ENCODE measurements at regions not wholly inside any gene's neighbourhood (a gene's known extent, or its start where the extent isn't known, plus 50 kb on each side); places are given as distances from the start of the nearest gene placed in this dataset.

DNA sequence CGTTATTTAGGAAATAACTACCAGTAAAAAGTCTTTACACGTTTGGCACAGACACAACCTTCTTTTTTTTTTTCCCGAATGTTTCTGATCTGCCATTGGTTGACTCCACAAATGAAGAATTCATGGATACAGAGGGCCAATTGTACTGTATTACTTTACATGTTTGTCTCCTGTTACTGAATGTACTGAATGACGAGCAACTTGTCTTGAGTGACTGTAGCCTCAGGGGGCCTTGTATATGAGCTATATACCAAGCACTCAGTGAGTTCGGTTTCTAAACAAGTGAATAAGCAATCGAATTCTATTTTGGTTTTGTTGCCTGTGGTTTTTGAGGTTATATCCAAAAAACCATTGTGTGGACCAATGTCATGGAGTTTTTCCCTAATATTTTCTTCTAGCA lies 480.0 kb upstream of the SYT1 start:
- TF ChIP-seq GATA3 (IDR thresholded peaks at IDR 0.05; ENCODE audit: low read depth, low read length) = no peak
- no peak for TF ChIP-seq GATA2 (IDR thresholded peaks at IDR 0.05; ENCODE audit: low read depth, low read length)

DNA sequence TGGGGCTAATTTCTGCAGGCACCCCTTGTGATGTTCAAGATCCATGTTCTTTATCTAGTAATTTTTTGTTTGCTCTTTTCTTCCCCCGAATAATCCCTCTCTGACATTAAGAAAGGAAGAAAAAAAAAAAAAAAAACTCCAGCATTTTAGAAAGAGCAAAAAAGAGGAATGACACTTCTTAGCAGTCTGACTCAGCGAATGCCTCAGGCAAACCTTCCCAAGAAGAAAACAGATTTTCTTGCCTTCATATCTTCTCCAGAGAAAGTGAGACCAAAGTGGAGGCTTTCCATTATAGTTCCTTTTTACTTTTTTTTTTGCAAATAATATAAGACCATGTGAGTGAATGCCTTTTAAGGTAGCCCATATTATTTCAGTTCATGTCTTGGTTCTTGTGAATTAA lies 479.0 kb upstream of the SYT1 start:
- TF ChIP-seq GATA2 (IDR thresholded peaks at IDR 0.05; ENCODE audit: low read depth, low read length) (no peak), GATA3 (IDR thresholded peaks at IDR 0.05; ENCODE audit: low read depth, low read length) (no peak)

DNA sequence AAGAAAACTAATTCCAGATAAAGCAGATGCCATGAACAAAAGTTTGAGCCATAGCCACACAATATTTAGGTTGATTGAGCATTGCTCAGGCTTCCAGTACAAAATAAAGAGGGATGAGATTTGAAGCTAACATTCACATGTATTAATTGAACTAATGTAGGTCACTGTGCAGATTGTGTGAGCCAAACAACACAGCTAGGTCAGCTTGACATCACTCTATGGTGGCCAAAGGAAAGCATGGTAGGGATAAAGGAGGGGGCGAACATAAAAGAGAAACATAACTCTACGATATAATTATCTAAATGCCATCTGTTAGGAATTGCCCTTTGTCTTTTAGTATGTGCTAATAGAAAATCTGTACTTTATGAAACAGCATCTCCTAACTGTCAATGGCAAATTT lies 477.7 kb upstream of the SYT1 start:
- TF ChIP-seq GATA3 (IDR thresholded peaks at IDR 0.05; ENCODE audit: low read depth, low read length) (no peak), GATA2 (IDR thresholded peaks at IDR 0.05; ENCODE audit: low read depth, low read length) (no peak)

DNA sequence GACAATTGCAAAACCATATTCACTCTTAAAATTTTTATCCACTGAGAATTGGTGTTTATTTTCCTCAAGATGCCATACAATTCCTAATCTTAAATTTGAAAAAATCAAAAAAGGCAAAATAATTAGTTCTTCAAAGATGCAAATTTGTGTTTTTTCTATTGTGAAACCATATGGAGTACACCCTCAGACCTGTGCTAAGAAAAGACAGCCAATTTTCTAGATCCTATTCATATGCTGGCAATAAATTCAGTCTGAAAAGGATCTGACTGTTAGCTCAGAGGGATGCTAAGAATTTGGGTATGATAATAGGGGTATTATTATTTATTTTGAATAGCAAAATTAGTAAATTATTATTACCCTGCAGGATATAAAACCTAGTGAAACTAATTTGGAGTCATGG lies 476.9 kb upstream of the SYT1 start:
- no peak for TF ChIP-seq GATA3 (IDR thresholded peaks at IDR 0.05; ENCODE audit: low read depth, low read length)
- TF ChIP-seq GATA2 (IDR thresholded peaks at IDR 0.05; ENCODE audit: low read depth, low read length) = no peak

DNA sequence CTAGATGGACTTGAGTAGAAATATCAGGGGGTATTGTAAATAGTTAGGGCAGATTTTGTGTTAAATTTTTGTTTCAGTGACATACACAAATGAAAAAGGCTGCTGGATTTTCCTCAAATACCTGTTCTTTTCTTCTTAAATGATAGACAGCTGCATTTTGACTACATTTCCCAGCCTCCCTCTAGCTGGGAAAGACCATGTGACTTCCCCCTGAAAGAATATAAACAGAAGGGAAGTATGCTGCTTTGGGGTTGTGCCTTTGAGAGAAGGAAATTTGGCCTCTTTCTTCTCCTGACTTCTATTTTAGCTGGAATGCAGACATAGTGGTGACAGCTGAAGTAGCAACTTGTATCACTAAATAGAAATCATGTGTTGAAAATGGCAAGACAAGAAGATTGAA lies 476.1 kb upstream of the SYT1 start:
- TF ChIP-seq GATA2 (IDR thresholded peaks at IDR 0.05; ENCODE audit: low read depth, low read length) (no peak), GATA3 (IDR thresholded peaks at IDR 0.05; ENCODE audit: low read depth, low read length) (no peak)

DNA sequence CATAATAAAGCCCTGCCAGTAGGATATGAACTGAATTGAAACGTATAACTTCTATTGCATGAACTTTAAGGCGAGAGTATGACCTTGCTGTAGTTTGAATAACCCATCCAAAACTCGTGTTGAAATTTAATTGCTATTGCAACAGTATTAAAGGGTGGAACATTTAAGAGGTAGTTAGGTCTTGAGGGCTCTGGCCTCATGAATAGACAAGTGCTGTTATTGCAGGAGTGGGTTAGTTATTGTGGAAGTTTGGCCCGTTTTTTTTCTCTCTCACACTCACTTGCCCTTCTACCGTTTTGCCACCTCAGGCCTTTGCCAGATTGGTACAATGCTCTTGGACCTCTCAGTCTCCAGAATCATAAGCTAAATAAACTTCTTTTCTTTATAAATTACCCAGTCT lies 473.7 kb upstream of the SYT1 start:
- TF ChIP-seq GATA3 (IDR thresholded peaks at IDR 0.05; ENCODE audit: low read depth, low read length) (no peak), GATA2 (IDR thresholded peaks at IDR 0.05; ENCODE audit: low read depth, low read length) (no peak)

DNA sequence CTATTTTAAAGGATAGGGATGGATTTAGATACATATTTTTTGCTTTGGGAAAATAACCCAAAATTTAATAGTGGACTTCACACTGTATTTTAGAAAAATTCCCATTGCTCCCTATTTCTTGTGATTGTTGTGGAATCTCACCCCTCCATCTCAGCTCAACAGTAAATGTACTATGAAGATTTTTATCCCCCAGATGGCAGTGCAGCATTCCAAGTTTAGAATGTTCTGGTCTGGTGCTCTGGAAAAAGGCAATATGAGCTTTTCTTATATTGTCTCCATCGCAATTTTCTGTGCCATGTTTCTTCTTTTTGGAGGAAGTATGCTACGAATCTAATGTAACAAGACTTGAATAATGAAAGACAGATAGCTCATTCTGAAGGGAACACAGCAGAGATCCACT lies 471.7 kb upstream of the SYT1 start:
- no peak for TF ChIP-seq GATA2 (IDR thresholded peaks at IDR 0.05; ENCODE audit: low read depth, low read length)
- TF ChIP-seq GATA3 (IDR thresholded peaks at IDR 0.05; ENCODE audit: low read depth, low read length) = no peak

DNA sequence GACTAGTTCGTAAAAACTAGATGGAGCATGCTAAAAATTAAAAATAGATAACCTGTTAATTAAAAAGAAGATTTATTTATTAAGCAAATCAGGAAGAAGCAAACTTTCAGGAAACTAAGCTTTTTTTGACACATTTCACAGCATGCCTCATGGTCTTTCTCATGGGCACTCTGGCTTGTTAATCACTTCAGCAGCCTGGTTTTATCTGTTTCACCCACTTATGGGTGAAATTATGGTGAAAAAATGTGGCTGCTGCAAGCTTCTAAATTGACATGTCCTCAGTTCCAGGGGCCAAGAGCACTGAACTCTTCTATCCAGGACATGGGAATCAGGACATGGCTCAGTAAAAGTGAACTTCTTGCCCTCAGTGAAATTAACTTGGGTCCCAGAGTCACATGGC lies 468.6 kb upstream of the SYT1 start:
- no peak for TF ChIP-seq GATA2 (IDR thresholded peaks at IDR 0.05; ENCODE audit: low read depth, low read length)
- TF ChIP-seq GATA3 (IDR thresholded peaks at IDR 0.05; ENCODE audit: low read depth, low read length) = no peak

DNA sequence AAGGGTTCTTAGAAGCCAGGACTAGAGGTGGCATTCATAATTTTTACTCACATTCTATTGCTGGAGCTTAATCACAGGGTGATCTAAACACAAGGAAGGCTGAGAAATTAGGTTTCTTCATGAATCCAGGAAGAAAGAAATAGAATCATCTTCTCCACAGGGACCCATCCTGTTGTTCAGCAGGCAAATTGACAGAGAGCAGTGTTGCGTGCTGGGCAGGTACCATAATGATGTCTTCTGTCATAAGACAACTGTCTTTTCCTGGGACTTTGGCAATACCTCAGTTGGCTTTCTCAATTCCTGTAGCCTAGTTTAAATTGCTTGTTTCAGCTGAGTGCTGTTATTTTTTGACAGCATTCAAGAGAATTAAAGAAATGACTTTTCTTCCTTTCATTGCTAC lies 468.0 kb upstream of the SYT1 start:
- TF ChIP-seq GATA3 (IDR thresholded peaks at IDR 0.05; ENCODE audit: low read depth, low read length) (no peak), GATA2 (IDR thresholded peaks at IDR 0.05; ENCODE audit: low read depth, low read length) (no peak)

DNA sequence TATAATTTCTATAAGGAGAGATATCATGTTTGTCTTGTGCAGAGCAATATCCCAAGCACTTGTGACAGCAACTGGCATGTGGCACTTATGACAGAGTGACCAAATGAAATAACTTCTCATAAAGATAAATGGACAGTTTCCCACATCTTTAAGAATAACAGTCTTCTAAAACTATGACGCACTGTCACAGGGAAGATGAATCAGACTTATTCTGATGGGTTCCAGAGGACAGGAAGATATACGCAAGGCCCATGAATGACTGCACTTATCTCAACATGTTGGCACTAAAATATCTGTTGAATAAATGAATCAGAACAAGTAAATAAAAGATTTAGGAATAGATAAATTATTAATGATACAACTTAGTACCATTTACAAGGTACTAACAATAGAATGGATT lies 465.8 kb upstream of the SYT1 start:
- TF ChIP-seq GATA3 (IDR thresholded peaks at IDR 0.05; ENCODE audit: low read depth, low read length) = no peak
- TF ChIP-seq GATA2 (IDR thresholded peaks at IDR 0.05; ENCODE audit: low read depth, low read length) = no peak

DNA sequence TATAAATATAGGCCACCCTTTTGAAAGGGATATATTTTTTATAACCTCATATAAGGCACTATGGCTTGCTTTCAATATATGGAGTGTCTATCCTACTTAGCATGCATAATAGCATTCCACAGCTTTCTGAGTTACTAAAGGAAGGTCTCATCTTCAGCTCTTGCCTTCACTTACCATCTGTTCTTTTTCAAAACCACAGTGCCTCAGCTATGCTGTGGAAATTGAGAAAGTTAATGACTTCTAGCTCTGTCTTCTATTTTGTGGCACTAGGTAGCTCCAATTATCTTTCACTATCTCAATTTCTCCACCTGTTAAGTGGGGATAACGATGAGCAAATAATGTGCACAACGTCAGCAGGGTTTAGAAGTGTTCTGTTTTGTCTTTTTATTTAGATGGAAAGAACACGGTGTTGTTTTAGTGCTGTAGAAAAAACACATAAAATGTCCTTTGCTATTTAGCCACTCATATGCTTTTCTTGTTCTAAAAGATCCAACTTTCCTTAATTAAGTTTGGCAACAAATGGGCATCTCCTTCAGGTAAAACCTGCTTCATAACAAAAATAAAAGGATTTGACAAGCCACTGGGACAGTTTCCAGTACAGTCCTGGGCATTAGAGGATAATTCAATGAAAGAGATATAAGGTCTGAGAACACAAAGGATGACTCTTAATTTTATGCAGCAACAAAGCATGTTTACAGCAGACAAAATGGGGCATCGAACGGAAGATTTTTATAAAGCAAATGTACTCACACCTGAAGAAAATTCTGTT lies 462.0 kb upstream of the SYT1 start:
- no peak for TF ChIP-seq GATA2 (IDR thresholded peaks at IDR 0.05; ENCODE audit: low read depth, low read length)
- TF ChIP-seq GATA3 (IDR thresholded peaks at IDR 0.05; ENCODE audit: low read depth, low read length) = no peak

DNA sequence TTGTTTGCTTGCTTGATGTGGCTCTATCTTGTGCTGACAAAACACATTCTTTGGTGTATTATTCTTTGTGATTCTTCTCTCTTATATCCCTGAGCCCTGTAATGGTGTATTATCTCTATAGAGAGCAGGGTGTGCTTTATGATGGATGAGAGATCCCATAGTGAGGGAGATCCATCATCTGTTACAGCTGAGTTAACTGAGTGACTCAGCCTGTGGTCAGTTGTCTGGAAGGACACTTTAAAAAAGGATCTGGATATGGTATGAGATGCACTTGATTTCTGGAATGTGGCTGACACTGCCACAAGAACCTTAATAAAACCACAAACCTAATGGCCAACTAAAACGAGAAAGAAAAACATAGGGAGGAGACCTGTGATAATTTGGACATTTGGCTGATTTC lies 461.4 kb upstream of the SYT1 start:
- TF ChIP-seq GATA3 (IDR thresholded peaks at IDR 0.05; ENCODE audit: low read depth, low read length) = no peak
- peak; percentile 19; the same call in 1 of the 2 replicates for TF ChIP-seq GATA2 (IDR thresholded peaks at IDR 0.05; ENCODE audit: low read depth, low read length)

DNA sequence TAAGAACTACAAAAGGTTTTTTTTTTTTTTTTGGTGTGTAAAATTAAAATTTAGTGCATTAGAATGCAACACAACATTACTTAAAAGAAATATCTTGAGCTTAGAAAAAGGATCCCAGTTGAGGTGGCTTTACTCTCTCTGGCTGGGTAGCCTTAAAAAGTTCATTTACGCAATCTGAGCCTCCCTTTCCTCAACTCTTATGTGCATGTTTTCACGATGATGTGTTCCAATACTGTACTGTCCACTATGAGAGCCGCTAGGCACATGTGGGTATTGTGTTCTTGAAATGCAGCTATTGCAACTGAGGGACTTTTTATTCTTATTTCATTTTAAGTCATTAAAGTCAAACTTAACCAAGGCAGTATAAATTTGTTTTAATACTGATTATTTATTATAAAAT lies 460.9 kb upstream of the SYT1 start:
- TF ChIP-seq GATA2 (IDR thresholded peaks at IDR 0.05; ENCODE audit: low read depth, low read length) = no peak
- no peak for TF ChIP-seq GATA3 (IDR thresholded peaks at IDR 0.05; ENCODE audit: low read depth, low read length)

DNA sequence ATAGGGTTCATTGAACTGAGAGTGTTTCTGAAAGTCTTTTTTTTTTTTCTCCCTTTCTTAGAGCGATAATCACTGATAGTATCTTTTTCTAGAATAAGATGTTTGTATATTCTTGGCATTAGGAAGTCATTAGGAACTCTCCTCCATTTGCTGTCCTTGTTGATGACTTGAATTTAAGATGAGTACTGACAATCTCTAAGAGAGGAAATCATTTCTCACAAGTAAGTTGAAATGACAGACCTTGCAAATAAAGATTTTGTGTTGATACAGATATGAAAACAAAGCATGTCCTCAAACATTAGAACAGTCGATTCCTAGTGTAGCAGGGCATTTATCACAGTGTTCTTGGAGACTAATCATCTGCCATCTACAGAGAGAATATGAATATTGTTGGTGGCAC lies 458.4 kb upstream of the SYT1 start:
- no peak for TF ChIP-seq GATA3 (IDR thresholded peaks at IDR 0.05; ENCODE audit: low read depth, low read length)
- TF ChIP-seq GATA2 (IDR thresholded peaks at IDR 0.05; ENCODE audit: low read depth, low read length) = no peak

DNA sequence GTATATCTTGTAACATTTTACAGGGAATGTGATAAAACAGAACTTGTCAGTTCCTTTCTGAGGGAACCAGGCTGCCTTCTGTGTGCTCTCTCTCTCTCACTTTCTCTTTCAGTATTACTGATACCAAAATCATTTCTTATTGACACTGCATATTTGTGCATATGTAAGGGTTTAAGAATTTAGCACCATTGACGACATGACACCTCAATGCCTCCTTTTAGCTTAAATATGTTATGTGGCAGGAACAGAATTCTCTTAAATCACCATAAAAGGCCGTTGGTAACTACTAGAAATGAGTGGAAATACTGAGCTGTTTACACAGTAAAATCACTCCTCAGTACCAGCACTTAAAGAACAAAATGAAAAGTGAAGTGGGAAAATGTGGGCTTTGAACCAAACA lies 457.7 kb upstream of the SYT1 start:
- TF ChIP-seq GATA2 (IDR thresholded peaks at IDR 0.05; ENCODE audit: low read depth, low read length) = no peak
- no peak for TF ChIP-seq GATA3 (IDR thresholded peaks at IDR 0.05; ENCODE audit: low read depth, low read length)

DNA sequence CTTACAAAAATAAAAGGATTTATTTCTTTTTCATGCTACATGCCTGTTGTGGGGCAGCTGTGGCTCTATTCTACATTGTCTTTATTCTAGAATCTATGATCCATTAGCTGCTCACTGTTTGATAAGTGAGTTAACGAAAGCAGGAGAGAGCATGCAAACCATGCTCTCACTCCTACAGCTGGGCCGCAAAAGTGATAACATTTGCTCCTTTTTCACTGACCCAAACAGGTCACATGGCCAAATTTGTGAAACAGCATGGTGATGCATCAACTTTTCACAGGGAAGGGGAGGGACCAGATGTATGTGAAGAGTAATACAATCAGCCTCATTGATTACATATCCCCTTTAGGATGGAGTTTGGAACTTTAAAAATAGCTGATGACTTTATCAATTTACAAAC lies 456.9 kb upstream of the SYT1 start:
- TF ChIP-seq GATA2 (IDR thresholded peaks at IDR 0.05; ENCODE audit: low read depth, low read length) (no peak), GATA3 (IDR thresholded peaks at IDR 0.05; ENCODE audit: low read depth, low read length) (no peak)
